ENCODE measurements at regions not wholly inside any gene's neighbourhood (a gene's known extent, or its start where the extent isn't known, plus 50 kb on each side); places are given as distances from the start of the nearest gene placed in this dataset.

DNA sequence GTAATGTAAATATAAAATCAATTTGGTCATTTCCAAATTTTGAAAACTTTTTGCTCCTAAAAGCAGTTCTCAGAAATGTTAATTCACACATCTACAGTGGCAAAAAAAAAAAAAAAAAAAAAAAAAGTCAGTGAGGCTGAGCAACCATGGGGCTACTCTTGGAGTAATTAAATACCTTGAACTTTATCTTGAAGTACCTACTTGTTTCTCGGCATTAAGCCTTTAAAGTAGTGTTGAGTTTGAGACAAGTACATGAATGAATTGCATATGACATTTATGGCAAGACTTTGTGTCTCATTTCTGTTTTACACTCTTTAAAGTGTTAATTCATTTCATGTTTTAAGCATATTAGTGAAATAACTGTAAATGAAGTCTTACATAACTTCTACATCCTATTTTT, 613.3 kb downstream of the XIRP2 start:
- Histone ChIP-seq H3K4me1 (no peaks in the 10 kb centered on the region), H3K27ac (no peak overlapping the region), H3K9me3 (no peaks in the 10 kb centered on the region), H3K36me3 (no peaks in the 10 kb centered on the region), H3K4me3 (no peak overlapping the region), H3K27me3 (no peaks in the 10 kb centered on the region)
- TF ChIP-seq, protein P1, sequence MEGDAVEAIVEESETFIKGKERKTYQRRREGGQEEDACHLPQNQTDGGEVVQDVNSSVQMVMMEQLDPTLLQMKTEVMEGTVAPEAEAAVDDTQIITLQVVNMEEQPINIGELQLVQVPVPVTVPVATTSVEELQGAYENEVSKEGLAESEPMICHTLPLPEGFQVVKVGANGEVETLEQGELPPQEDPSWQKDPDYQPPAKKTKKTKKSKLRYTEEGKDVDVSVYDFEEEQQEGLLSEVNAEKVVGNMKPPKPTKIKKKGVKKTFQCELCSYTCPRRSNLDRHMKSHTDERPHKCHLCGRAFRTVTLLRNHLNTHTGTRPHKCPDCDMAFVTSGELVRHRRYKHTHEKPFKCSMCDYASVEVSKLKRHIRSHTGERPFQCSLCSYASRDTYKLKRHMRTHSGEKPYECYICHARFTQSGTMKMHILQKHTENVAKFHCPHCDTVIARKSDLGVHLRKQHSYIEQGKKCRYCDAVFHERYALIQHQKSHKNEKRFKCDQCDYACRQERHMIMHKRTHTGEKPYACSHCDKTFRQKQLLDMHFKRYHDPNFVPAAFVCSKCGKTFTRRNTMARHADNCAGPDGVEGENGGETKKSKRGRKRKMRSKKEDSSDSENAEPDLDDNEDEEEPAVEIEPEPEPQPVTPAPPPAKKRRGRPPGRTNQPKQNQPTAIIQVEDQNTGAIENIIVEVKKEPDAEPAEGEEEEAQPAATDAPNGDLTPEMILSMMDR (IDR thresholded peaks at IDR 0.05) = no peak
- TF ChIP-seq POLR2A (IDR thresholded peaks at IDR 0.05) = no peak
- intact Hi-C loops (cut with DNase I; ENCODE audit: low total_unique reads) = no loop called here
- DNase-seq = no peak

DNA sequence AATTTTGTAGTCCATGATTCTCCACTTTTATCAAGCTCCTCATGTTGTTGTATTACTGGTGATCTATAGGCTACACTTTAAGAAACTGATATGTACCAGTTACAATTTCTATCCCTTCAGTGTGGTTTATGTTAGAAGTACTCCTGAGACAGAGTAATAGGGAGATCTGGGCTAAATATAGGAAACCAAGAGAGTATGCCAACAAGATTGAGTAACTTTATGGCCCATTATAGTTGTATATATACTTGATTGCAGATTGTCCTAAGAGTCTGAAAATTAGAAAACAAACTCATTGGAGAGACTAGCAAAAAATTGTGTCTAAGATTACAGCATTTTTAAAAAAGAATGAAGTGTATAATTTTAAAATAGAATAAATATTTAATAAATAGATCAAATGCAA, 605.6 kb downstream of the XIRP2 start:
- H3K4me1 ChIP-seq = no peaks in the 10 kb centered on the region
- no peak overlapping the region for H3K27ac ChIP-seq
- H3K9me3 ChIP-seq = no peaks in the 10 kb centered on the region
- no peak overlapping the region for H3K4me3 ChIP-seq
- DNase-seq = no peak
- TF ChIP-seq, protein P1 (IDR thresholded peaks at IDR 0.05) = no peak
- TF ChIP-seq POLR2A (IDR thresholded peaks at IDR 0.05) = no peak
- no peaks in the 10 kb centered on the region for H3K27me3 ChIP-seq
- H3K36me3 ChIP-seq = no peaks in the 10 kb centered on the region
- intact Hi-C loops (cut with DNase I; ENCODE audit: low total_unique reads) = no loop called here

DNA sequence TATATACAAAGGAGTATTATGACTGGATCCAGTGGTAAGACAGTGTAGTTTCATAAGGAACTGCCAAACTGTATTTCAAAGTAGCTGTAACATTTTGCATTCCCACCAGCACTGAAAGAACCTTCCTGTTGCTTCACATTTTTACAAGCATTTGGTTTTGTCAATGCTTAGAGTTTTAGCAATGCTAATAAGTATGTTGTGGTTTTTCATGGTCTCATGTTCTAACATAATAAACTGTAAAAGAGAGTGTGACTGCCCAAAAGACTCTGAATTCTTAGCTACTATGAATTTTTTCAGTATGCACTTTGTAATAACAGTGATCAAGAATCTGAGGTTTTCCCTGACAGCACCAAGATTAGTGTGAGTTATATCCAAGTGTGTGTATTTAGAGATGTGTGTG, 604.2 kb downstream of the XIRP2 start:
- Histone ChIP-seq H3K27ac (no peak overlapping the region), H3K9me3 (no peaks in the 10 kb centered on the region), H3K27me3 (no peaks in the 10 kb centered on the region), H3K36me3 (no peaks in the 10 kb centered on the region), H3K4me1 (no peaks in the 10 kb centered on the region), H3K4me3 (no peak overlapping the region)
- no peak for DNase-seq
- no peak for TF ChIP-seq POLR2A (IDR thresholded peaks at IDR 0.05)
- TF ChIP-seq, protein P1 (IDR thresholded peaks at IDR 0.05) = no peak
- intact Hi-C loops (cut with DNase I; ENCODE audit: low total_unique reads) = no loop called here

DNA sequence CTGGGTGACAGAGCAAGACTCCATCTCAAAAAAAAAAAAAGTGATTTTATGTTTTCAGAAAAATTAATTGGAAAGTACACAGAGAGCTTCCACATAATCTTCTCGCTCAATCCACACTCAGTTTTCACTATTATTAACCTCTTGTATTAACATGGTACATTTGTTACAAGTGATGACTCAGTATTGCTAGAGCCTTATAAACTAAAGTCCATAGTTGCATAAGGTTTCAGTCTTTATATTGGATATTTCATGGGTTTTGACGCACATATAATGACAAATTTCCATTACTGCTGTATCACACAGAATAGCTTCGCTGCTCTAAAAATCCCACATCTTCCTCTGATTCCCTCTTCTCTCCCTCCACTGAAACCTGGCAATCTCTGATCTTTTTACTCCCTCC, 603.5 kb downstream of the XIRP2 start:
- Histone ChIP-seq H3K4me1 (no peaks in the 10 kb centered on the region), H3K9me3 (no peaks in the 10 kb centered on the region), H3K27ac (no peak overlapping the region), H3K4me3 (no peak overlapping the region), H3K36me3 (no peaks in the 10 kb centered on the region), H3K27me3 (no peaks in the 10 kb centered on the region)
- no peak for DNase-seq
- intact Hi-C loops (cut with DNase I; ENCODE audit: low total_unique reads) = no loop called here
- TF ChIP-seq, protein P1 (IDR thresholded peaks at IDR 0.05) = no peak
- TF ChIP-seq POLR2A (IDR thresholded peaks at IDR 0.05) = no peak

DNA sequence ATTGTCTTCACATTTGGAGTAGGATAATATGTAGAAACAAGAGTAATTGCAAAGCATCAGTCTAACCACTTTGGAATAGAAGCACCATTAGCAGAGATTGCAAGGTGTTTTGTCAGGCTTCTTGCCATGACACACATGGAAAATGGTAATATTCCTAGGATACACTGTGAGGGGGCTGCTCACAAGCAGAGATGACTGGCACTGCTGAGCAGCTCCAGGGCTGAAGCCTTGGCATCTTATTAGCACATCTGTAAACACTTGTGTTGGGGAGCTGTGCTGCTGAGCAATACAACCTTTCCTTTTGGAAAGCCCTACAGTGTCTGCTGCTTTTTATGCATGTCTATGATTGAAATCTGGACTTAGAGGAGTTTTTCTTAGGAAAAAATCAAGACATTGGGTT, 602.2 kb downstream of the XIRP2 start:
- no peaks in the 10 kb centered on the region for H3K36me3 ChIP-seq
- DNase-seq = no peak
- intact Hi-C loops (cut with DNase I; ENCODE audit: low total_unique reads) = no loop called here
- H3K4me3 ChIP-seq = no peak overlapping the region
- H3K9me3 ChIP-seq = no peaks in the 10 kb centered on the region
- no peaks in the 10 kb centered on the region for H3K27me3 ChIP-seq
- no peaks in the 10 kb centered on the region for H3K4me1 ChIP-seq
- TF ChIP-seq, protein P1 (IDR thresholded peaks at IDR 0.05) = no peak
- no peak for TF ChIP-seq POLR2A (IDR thresholded peaks at IDR 0.05)
- H3K27ac ChIP-seq = no peak overlapping the region
